AG10803 (cell line): ENCODE measurements at regions not wholly inside any gene's neighbourhood (a gene's known extent, or its start where the extent isn't known, plus 50 kb on each side); places are given as distances from the start of the nearest gene placed in this dataset.
"Not testable (repeated sequence)": the region's sequence is repeated elsewhere in the genome, so short reads cannot be mapped to it uniquely, and the experiment has no call there.

Source experiments
- DNase-seq: peaks from one replicate; pipeline ENCODE4 v3.0.0; 2010; ENCODE audit warnings: low read depth
- H3K4me3 ChIP-seq: 2 replicates; pipeline ENCODE4 v1.5.1; 2011; ENCODE audit warnings: mild to moderate bottlenecking, low read length, control low read depth
- TF ChIP-seq, protein P1 (sequence below): conservative IDR thresholded peaks from 2 replicates; pipeline ENCODE4 v1.5.1; 2011; ENCODE audit warnings: mild to moderate bottlenecking, low read length, control low read depth, inconsistent platforms

DNA sequence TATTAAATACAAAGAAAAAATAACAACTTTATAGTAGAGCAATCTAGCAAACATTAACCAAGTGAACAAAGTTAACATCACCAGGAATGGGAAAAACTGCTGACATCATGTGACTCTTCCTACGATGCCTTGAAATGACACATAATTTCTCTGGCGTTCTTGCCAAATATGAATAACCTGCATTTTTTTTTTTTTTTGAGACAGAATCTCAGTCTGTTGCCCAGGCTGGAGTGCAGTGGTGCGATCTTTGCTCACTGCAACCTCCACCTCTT lies 126.5 kb upstream of the VKORC1L1 start:
- H3K4me3 ChIP-seq = no peak overlapping the region
- TF ChIP-seq, protein P1, sequence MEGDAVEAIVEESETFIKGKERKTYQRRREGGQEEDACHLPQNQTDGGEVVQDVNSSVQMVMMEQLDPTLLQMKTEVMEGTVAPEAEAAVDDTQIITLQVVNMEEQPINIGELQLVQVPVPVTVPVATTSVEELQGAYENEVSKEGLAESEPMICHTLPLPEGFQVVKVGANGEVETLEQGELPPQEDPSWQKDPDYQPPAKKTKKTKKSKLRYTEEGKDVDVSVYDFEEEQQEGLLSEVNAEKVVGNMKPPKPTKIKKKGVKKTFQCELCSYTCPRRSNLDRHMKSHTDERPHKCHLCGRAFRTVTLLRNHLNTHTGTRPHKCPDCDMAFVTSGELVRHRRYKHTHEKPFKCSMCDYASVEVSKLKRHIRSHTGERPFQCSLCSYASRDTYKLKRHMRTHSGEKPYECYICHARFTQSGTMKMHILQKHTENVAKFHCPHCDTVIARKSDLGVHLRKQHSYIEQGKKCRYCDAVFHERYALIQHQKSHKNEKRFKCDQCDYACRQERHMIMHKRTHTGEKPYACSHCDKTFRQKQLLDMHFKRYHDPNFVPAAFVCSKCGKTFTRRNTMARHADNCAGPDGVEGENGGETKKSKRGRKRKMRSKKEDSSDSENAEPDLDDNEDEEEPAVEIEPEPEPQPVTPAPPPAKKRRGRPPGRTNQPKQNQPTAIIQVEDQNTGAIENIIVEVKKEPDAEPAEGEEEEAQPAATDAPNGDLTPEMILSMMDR = no peak
- DNase-seq = peak; percentile 55

DNA sequence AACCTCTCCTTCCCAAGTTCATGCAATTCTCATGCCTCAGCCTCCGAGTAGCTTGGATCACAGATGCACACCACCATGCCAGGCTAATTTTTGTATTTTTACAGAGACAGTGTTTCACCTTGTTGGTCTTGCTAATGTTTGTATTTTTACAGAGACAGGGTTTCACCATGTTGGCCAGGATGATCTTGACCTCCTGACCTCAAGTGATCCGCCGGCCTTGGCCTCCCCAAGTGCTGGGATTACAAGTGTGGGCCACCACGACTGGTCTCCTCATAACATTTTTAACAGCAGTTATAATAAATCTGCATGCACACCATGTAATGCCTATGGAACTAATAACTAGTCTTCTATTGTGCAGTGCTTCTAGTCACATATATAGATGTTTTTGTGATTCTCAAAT lies 123.8 kb upstream of the VKORC1L1 start:
- no peak for DNase-seq
- no peak overlapping the region for H3K4me3 ChIP-seq

DNA sequence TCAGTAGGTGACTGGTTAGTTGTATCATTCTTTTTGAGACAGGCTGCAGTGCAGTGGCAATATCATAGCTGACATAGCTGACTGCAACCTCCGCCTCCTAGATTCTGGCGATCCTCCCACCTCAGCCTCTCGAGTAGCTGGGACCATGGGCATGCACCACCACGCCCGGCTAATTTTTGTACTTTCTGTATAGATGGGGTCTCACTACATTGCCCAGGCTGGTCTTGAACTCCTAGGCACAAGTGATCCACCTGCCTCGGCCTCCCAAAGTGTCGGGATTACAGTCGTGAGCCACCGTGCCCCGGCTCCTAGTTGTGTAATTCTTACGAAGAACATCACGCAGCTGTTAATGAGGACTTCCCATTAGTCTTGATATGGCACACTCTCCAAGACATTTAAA lies 123.4 kb upstream of the VKORC1L1 start:
- DNase-seq = no peak
- TF ChIP-seq, protein P1 = no peak
- H3K4me3 ChIP-seq = no peak overlapping the region

More for the DNA sequence above, 123.8 kb upstream of the VKORC1L1 start:
- TF ChIP-seq, protein P1 = no peak

DNA sequence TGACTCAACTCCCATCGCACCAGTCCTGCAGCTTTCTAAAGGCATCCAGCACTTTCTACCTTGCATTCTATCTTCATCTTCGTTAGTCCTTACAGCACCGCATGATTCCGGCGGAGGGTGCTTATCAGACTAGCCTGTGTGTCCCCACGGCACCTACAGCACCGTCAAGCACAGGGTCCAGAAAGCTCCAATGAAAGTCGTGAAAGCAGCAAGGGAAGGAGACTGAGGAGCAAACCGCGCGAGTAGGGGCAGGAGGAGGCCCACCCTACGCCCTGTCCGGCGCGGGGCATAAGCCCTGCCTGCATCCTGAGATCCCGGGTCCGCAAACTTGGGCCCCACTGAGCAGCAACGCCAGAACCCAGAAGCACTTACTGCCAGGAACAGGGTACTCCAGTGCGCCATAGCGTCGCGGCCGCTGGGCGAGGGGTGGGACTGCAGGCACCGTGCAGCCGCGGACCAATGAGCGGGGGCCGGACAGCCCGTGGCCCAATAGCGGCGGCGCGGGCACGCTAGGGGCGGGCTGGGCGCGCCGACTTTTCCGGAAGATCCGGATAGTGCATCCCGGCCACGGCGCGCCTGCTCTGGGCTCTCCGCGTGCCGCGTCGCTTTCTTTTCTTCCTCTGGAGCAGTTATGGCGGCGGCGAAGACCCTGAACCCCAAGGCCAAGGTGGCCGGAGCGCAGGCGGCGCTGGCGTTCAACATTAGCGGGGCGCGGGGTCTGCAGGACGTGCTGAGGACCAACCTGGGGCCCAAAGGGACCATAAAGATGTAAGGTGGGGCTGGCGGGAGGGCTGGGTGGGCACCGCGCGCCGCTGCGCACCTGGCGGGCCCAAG lies 122.1 kb upstream of the VKORC1L1 start:
- TF ChIP-seq, protein P1 = 0 out of 2 replicates have a peak, but pooled peaks have one; percentile 4
- DNase-seq = peak; percentile 86
- H3K4me3 ChIP-seq = peak overlapping the region; percentile 96

DNA sequence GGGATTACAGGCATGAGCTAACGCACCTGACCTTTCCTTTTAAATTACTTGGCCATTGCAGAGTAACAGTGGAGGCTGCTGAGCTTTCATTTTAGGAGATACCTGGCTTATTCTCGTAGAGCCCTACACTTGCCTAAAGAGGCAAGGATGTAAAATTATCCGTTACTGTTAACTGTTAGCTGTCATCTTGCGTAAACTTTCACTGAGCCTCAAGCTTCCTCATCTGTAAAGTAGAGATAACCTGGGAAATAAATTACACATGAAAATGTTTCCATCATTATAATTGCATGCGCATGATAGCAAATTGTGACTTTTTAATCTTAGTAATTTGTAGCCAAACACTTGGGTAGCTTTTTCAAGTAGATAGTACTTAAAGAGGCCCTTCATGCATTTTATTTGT lies 118.8 kb upstream of the VKORC1L1 start:
- H3K4me3 ChIP-seq = not testable (repeated sequence)

DNA sequence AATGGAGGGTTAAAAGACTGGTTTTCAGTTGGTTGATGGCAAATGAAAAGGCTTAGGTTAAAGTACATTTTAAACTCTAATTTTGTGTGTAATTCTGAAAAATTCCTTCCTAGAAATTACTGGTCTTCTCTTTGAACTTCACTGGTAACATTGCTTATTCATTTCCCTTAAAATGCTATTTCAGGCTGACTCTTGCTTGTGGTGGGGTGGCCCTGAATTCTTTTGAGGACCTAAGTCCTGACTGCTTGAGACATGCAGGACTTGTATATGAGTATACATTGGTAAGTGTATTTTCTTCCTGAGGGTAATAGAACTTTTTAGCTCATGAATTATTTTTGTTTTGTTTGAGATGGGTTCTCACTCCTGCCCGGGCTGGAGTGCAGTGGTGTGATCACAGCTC lies 113.9 kb upstream of the VKORC1L1 start:
- not testable (repeated sequence) for DNase-seq

More for the DNA sequence above, 118.8 kb upstream of the VKORC1L1 start:
- not testable (repeated sequence) for DNase-seq

DNA sequence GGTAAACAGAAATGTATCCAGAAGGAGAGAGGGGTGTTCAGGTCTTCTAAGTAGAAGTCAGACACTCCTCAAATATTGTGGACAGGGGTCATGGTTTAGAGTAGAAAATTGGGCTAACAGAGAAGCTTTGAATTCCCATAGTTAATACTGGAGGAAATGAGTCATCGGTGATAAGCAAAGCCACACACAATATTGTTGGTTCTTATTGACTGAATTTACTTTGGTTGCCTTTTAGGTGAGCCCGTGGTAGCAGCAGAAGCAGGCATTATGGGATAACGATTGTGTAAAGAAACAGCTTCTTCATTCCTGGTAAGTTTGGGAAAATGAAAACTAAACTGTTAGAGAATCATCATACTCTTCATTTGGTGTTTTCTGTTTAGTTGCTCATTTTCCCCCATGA lies 110.2 kb upstream of the VKORC1L1 start:
- H3K4me3 ChIP-seq, DNase-seq: not testable (repeated sequence)

More for the DNA sequence above, 113.9 kb upstream of the VKORC1L1 start:
- not testable (repeated sequence) for H3K4me3 ChIP-seq

DNA sequence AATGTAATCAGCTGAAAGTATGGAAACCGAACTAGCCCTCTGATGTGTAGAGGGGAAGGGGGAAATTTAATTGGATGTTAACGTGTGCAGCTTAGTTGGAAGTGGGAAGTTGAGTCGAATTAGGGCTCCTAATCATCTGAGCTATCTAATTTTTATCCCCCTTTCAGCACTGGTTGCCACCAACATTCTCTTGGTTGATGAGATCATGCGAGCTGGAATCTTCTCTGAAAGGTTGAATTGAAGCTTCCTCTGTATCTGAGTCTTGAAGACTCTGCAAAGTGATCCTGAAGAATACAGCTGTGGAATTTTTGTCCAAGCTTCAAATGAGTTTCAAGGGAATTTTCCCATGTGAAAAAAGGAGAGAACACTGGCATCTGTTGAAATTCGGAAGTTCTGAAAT lies 109.8 kb upstream of the VKORC1L1 start:
- not testable (repeated sequence) for H3K4me3 ChIP-seq, DNase-seq

DNA sequence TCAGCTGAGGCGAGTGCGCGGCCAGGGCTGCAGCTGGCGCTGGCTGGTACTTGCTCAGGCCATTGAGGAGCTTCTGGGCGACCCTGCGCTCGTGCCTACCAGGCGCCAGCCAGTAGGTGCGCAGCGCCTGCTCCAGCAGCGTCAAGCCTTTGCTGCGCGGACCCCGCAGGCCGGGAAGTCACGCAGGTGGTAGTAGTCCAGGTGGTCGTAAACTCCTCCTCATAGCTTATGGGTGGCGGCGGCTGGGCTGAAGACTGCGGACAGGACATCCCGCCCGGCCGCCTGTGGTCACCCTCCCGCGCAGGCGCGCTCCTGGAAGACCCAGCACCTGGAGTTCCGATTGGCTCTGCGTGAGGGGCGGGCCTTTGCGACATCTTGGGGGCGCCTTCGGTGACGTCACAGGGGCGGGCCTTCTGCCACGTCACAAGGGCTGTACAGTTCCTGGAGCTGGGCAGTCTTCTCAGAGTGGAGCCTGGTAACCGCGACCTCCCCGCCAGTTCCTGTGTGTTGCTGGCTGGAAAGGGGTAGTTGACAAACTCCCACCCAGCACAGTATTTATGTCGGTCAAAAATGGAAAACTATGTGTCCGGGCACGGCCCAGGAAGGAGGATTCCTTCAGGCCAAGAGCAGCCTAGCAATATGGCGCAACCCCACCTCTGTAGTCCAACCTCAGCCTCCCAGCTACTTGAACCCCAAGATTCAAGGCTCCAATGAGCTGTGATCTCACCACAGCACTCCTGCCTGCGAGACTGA lies 102.2 kb upstream of the VKORC1L1 start:
- DNase-seq = peak; percentile 92
- TF ChIP-seq, protein P1 = peak; percentile 20; the same call in 1 of the 2 replicates
- peak overlapping the region; percentile 91 for H3K4me3 ChIP-seq

DNA sequence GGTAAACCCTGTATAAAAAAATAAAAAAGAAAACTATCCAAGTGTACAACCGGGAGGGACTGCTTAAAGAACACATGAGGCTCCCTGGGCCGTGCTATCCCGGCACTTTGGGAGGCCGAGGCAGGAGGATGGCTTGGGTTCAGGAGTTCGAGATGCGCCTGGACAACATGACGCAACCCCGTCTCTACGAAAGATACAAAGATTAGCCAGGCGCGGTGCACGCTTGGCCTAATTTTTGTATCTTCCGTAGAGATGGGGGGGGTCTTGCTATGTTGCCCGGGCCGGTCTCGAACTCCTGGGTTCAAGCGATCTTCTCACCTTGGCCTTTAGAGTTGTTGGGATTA lies 101.7 kb upstream of the VKORC1L1 start:
- DNase-seq = not testable (repeated sequence)
- H3K4me3 ChIP-seq = peak overlapping the region; percentile 91

DNA sequence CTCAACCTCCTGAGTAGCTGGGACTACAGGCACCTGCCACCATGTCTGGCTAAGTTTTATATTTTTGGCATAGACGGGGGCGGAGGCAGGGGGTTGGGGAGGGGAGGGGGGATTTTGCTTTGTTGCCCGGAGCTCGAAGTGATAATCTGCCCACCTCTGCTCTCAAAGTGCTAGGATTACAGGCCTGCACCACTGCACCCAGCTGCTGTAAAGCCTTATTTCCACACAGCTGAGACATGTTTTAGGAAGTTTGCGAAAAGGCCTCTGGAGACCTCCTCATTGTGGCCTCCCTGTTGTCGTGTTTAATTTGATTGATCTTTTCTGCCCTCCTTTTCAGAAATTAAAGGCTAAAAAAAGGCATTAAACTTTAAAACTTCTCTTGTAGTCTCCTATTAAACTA lies 96.2 kb upstream of the VKORC1L1 start:
- not testable (repeated sequence) for H3K4me3 ChIP-seq, DNase-seq

DNA sequence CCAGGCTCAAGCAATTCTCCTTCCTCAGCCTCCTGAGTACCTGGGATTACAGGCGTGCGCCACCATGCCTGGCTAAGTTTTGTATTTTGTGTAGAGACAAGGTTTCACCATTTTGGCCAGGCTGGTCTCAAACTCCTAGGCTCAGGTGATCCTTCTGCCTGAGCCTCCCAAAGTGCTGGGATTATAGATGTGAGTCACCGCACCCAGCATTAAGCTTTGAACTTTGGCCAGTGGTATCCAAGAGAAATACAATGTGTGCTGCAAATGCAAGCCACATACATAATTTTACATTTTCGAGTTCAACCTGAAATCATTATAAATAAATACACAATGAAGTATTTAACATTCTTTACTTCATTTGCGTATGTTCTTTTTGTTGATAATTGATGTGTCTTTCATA lies 82.9 kb upstream of the VKORC1L1 start:
- not testable (repeated sequence) for H3K4me3 ChIP-seq, DNase-seq

DNA sequence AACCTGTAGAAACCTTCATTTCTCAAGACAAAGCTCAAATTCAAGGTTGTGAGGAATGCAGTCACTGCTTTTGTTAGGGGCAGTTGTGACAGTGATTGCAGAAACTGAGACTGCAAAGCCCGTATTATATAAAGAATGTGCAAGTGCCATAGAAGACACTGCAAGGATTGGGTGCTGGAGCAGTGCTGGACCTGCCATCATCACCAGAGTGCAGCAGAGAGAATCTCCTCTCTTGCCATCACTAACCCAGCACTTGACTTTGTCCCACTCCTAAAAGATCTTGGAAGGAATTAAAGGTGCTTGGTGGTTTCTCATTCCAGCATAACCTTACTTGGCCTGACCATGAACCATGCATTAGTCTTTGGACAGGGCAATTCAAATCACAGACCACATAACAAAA lies 81.1 kb upstream of the VKORC1L1 start:
- DNase-seq, H3K4me3 ChIP-seq: not testable (repeated sequence)
